ENCODE measurements at regions not wholly inside any gene's neighbourhood (a gene's known extent, or its start where the extent isn't known, plus 50 kb on each side); places are given as distances from the start of the nearest gene placed in this dataset.

DNA sequence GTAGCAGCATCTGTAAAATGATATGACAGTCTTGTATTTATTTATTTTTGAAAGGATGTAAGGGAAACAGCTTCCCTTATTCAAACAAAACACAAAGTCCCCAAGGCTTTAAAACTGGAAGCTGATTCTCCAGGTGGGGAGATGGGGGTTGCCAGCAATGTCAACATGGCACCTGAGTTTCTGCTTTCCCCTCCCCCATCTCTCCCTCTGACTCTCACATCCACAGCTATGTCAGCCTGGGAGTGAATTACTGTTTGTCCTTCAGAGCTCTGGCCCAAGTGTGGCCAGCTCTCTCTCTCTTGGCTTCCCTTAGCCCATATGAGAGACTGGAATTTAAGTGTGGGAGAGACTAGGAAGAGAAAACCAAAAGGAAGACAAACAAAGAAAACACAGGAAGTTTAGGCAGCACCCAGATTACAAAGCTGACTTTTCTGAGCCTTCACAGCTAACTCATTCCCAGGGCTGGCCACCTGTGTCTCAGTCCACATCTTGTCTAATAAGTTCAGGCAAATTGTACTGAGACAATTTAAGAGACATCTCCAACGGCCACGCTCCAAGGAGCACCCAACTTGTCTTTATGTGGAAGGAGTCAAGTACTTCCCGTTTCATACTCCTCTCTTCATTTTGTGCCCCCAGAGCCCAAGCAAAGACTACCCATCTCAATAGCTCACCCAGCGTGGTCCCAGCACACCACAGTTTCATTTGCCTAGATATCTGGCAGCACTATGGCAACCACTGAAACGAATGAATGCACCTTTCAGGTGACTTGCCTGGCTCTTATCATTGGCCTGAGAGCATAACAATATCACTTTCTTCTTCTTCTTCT is 69.2 kb downstream of the SOX9 start:
- no peak for TF ChIP-seq POLR2A (IDR thresholded peaks at IDR 0.05)
- TF ChIP-seq, protein P1, sequence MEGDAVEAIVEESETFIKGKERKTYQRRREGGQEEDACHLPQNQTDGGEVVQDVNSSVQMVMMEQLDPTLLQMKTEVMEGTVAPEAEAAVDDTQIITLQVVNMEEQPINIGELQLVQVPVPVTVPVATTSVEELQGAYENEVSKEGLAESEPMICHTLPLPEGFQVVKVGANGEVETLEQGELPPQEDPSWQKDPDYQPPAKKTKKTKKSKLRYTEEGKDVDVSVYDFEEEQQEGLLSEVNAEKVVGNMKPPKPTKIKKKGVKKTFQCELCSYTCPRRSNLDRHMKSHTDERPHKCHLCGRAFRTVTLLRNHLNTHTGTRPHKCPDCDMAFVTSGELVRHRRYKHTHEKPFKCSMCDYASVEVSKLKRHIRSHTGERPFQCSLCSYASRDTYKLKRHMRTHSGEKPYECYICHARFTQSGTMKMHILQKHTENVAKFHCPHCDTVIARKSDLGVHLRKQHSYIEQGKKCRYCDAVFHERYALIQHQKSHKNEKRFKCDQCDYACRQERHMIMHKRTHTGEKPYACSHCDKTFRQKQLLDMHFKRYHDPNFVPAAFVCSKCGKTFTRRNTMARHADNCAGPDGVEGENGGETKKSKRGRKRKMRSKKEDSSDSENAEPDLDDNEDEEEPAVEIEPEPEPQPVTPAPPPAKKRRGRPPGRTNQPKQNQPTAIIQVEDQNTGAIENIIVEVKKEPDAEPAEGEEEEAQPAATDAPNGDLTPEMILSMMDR (IDR thresholded peaks at IDR 0.05), result no peak
